ENCODE measurements at regions not wholly inside any gene's neighbourhood (a gene's known extent, or its start where the extent isn't known, plus 50 kb on each side); places are given as distances from the start of the nearest gene placed in this dataset.

DNA sequence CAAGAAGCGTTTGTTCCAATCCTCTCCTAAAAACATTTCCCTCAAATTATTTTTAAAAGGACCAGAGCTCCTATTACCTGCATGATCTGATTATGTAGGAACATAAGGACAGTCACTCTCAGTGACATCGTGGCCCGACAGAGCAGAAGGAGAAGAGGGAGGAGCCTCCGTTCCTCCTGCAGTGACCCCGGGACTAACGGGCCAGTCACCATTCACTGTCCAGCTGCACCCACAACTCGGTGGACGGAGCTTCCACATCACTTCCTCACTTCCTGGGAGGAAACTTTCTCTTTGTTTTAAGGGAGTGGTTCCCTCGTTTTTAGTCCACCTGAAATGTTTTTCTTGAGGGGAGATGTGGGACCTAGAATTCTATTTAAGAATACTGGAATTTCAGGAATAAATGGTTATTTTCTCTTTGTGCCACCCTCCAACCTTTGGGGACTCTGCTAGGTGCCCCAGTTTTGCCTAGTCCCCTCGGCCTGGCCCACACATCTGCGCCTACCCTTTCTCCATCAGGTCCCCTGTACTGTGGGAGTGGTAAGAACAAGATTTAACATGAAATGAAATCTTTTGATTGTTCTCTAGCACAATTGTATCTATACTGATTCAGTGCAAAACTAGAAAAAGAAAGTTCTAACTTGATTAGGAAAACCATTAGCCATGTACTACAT is 173.5 kb upstream of the RNF32 start:
- intact Hi-C loops (cut with DNase I) = no loop called here
- no peaks in the 10 kb centered on the region for H3K36me3 ChIP-seq
- WGBS, 2 donors = 67 to 74% methylated on average over 7 to 11 of the region's 11 CpGs
- no peaks in the 10 kb centered on the region for H3K4me1 ChIP-seq
- no peaks in the 10 kb centered on the region for H3K9me3 ChIP-seq
- DNase-seq = no peak
- H3K27ac ChIP-seq = no peak overlapping the region
- no peak overlapping the region for H3K4me3 ChIP-seq
- no peak for TF ChIP-seq POLR2A (IDR thresholded peaks at IDR 0.05)
- TF ChIP-seq, protein P1, sequence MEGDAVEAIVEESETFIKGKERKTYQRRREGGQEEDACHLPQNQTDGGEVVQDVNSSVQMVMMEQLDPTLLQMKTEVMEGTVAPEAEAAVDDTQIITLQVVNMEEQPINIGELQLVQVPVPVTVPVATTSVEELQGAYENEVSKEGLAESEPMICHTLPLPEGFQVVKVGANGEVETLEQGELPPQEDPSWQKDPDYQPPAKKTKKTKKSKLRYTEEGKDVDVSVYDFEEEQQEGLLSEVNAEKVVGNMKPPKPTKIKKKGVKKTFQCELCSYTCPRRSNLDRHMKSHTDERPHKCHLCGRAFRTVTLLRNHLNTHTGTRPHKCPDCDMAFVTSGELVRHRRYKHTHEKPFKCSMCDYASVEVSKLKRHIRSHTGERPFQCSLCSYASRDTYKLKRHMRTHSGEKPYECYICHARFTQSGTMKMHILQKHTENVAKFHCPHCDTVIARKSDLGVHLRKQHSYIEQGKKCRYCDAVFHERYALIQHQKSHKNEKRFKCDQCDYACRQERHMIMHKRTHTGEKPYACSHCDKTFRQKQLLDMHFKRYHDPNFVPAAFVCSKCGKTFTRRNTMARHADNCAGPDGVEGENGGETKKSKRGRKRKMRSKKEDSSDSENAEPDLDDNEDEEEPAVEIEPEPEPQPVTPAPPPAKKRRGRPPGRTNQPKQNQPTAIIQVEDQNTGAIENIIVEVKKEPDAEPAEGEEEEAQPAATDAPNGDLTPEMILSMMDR (IDR thresholded peaks at IDR 0.05) = no peak
- peaks cover 0 to 40% (median 0%) of the 10 kb centered on the region in 4 donors for H3K27me3 ChIP-seq

GRCh38 chr7:156466272-156466671 is 174.3 kb upstream of the RNF32 start:
- 49 to 58% methylated on average over 6 to 13 of the region's 13 CpGs for WGBS, 2 donors
- Histone ChIP-seq H3K4me1 (peaks cover 0 to 5% (median 0%) of the 10 kb centered on the region in 3 donors), H3K36me3 (no peaks in the 10 kb centered on the region), H3K9me3 (no peaks in the 10 kb centered on the region), H3K27me3 (peaks cover 0 to 45% (median 0%) of the 10 kb centered on the region in 4 donors), H3K4me3 (no peak overlapping the region), H3K27ac (no peak overlapping the region)
- no peak for DNase-seq
- TF ChIP-seq POLR2A (IDR thresholded peaks at IDR 0.05) = no peak
- TF ChIP-seq, protein P1 (IDR thresholded peaks at IDR 0.05) = no peak
- intact Hi-C loops (cut with DNase I) = no loop called here

GRCh38 chr7:156465186-156465585 is 175.4 kb upstream of the RNF32 start:
- TF ChIP-seq, protein P1 (IDR thresholded peaks at IDR 0.05) = no peak
- TF ChIP-seq POLR2A (IDR thresholded peaks at IDR 0.05) = no peak
- peaks cover 0 to 47% (median 0%) of the 10 kb centered on the region in 4 donors for H3K27me3 ChIP-seq
- DNase-seq = no peak
- no peak overlapping the region for H3K27ac ChIP-seq
- H3K4me3 ChIP-seq = no peak overlapping the region
- intact Hi-C loops (cut with DNase I) = no loop called here
- WGBS, 2 donors = 73 to 86% methylated on average over 10 of the region's 10 CpGs
- H3K36me3 ChIP-seq = no peaks in the 10 kb centered on the region
- peaks cover 0 to 7% (median 0%) of the 10 kb centered on the region in 3 donors for H3K4me1 ChIP-seq
- H3K9me3 ChIP-seq = no peaks in the 10 kb centered on the region

DNA sequence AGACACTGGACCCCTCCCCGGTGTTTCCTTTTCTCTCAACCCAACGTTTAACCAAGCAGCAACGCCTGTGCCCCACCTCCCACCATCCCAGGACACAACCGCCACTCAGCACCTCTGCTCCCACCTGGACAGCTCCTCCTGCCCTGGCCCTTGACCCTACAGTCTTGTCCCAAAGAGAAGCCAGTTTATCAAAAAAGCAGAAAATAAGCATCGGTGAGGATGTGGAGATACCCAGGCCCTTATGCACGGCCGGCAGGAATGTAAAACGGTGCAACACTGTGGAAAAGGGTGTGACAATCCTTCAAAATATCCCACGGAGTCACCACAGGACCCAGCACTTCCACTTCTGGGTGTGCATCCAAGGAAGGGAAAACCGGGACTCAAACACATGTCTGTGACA is 176.2 kb upstream of the RNF32 start:
- WGBS, 2 donors = 76 to 86% methylated on average over 6 to 10 of the region's 10 CpGs
- H3K9me3 ChIP-seq = no peaks in the 10 kb centered on the region
- no peak overlapping the region for H3K4me3 ChIP-seq
- H3K36me3 ChIP-seq = no peaks in the 10 kb centered on the region
- intact Hi-C loops (cut with DNase I) = no loop called here
- no peak overlapping the region for H3K27ac ChIP-seq
- TF ChIP-seq, protein P1 (IDR thresholded peaks at IDR 0.05) = no peak
- no peak for TF ChIP-seq POLR2A (IDR thresholded peaks at IDR 0.05)
- no peak for DNase-seq
- H3K4me1 ChIP-seq = peaks cover 0 to 7% (median 0%) of the 10 kb centered on the region in 3 donors
- peaks cover 0 to 56% (median 0%) of the 10 kb centered on the region in 4 donors for H3K27me3 ChIP-seq

GRCh38 chr7:156463280-156463679 is 177.3 kb upstream of the RNF32 start:
- no peak for DNase-seq
- H3K27me3 ChIP-seq = peaks cover 0 to 55% (median 0%) of the 10 kb centered on the region in 4 donors
- no peak for TF ChIP-seq POLR2A (IDR thresholded peaks at IDR 0.05)
- TF ChIP-seq, protein P1 (IDR thresholded peaks at IDR 0.05) = no peak
- H3K36me3 ChIP-seq = no peaks in the 10 kb centered on the region
- intact Hi-C loops (cut with DNase I) = no loop called here
- H3K9me3 ChIP-seq = no peaks in the 10 kb centered on the region
- H3K4me1 ChIP-seq = peaks cover 0 to 7% (median 0%) of the 10 kb centered on the region in 3 donors
- WGBS, 2 donors = 59 to 67% methylated on average over 9 of the region's 9 CpGs
- no peak overlapping the region for H3K27ac ChIP-seq
- H3K4me3 ChIP-seq = no peak overlapping the region

Data from esophagus squamous epithelium (tissue), 5 donors.